Activated T-helper 9 cell treated with anti-CD3 and anti-CD28 coated beads, Interleukin-2, amount 50 U/mL, for 16 hours (primary cell): ENCODE measurements at regions not wholly inside any gene's neighbourhood (a gene's known extent, or its start where the extent isn't known, plus 50 kb on each side); places are given as distances from the start of the nearest gene placed in this dataset.
"Not testable (repeated sequence)": the region's sequence is repeated elsewhere in the genome, so short reads cannot be mapped to it uniquely, and the experiment has no call there.

Experiments
- DNase-seq: peaks from one replicate; pipeline ENCODE4 v3.0.0-alpha.2; 2020; ENCODE audit warnings: low read depth

DNA sequence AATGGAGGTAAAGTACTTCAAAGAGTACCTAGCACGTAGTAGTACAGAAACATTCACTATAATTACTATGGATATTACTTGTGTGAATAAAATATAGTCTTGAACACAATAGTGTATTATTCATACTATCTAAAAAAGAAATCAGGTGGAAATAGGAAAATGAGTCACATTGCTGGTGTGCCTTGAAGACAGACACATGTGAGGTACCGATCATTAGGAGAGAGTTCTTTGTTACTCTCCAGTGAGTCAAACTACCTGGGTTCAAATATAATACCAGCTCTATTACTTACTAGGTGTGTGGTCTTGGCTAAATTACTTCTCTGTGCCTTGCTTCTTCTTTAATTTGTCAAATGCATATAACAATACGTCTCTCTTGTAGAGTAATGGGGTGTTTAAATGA lies 50.8 kb upstream of the BEND6 start:
- no peak for DNase-seq

DNA sequence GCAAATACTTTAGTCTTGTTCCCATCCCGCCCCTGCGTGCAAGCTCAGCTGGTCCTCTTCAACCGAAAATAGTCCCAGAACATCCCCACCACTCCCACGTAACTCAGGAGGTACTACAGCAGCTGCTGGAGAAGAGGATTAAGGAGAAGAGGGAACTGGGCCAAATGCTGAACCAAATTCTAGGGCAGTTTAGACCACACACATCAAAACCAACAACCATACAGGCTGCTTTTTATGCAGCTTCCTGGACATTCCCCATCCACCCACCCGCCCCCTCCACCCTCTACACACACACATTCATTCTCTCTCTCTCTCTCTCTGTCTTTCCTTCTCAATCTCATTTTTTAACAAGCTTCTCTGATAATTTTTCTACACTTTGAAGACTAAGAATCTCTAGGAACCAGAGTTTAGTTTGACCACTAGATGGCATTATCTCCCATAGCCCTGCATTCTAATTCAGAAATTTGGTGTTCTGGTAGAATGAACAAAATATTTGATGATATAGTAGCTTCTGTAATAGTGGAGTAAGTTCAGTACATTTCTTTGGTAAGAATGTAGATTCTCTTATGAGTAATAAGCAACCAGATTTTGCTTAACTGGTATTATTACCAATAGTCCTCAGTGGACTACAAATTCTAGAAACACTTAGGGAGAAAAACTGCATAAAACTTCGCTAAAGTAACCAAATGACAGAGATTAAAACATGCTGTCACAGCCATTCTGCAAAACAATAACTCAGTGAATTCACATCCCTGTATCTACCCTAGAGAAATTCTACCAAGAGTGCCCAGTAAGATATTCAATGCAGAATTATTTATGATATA lies 52.1 kb upstream of the BEND6 start:
- no peak for DNase-seq

DNA sequence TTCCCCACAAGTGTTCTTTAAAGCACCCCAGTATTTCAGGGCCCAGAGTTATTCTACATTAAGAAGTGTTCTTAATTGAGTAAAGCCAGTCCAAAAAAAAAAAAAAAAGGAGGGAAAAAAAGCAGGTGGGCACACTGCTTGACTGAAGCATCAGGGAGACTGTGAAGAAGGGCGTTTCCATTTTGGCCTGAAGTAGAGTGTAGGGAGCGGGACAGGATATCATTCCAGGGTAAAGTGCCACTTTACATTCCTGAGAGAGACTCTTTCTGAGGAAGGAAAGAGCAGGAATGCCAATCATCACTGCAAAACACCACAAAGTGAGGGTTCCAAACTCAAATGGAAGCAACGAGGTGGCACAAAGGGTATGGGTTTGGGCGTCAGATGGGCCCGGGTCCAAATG lies 54.1 kb upstream of the BEND6 start:
- no peak for DNase-seq

DNA sequence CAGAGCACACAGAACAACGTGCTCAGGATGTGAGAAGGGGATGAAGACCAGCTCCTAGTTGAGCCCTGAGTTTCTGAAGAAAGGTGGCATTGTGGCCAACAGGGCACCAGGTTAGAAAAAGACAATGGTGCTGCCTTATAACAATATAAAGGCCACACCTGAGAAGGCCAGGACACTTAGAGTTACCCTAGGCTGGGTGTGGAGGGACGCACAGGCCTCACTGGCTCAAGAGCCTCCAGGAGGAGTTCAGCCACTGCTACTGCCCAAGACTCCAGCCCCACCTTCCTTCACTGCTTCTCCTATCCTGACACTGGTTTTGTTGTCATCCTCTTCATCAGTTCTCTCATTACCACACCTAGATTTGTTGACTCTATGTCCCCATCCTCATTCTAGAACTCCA lies 55.2 kb upstream of the BEND6 start:
- no peak for DNase-seq

DNA sequence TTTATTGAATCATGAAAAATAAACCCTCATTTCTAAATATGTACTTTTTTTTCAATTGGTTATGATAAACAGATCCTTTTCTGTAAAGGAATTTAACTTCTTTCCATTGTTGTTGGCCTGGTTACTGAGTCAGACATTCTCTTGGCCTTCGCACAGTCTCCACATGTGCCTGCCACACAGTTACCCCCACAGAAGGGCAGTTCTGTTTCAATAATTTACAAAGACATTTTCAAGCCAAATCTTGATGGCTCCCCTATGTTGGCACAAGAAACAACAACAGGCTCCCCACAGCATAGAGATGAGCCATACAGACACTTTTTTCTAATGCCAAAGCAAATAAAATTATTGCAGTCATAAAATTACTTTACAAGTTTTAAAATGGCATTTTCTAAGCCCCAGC lies 55.6 kb upstream of the BEND6 start:
- no peak for DNase-seq

DNA sequence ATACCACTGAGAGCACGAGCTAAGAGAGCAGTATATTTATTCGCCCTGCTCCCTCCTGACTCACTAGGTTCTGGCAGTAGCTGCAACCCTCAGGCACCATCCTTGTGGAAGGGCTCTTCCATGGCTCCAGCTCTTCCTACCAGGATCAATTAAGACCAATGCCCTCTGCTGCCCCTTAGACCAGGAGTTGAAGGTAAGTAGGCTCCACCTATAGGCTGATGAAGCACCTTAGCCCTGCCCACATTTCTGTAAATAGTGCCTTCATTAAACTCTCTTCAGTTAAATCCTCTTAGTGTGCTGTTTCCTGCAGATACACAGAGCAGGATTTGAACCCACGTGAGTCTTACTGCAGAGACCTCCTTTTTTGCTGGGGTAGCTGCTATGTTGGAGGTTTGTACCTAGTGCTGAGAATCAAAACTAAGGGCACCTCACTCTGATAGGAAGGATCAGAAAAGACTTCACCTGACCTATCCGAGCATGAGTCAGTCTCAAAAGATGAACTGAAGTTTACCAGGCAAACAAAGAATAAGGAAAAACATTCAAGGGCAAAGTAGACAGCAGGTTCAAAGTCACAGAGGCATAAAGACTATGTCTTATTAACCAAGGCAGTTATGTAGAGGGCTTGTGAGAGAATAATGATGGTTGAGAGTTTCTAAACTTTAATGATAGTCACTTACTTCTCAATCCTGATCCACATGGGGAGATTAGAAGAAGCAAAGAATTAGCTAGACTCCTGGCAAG lies 56.9 kb upstream of the BEND6 start:
- no peak for DNase-seq

DNA sequence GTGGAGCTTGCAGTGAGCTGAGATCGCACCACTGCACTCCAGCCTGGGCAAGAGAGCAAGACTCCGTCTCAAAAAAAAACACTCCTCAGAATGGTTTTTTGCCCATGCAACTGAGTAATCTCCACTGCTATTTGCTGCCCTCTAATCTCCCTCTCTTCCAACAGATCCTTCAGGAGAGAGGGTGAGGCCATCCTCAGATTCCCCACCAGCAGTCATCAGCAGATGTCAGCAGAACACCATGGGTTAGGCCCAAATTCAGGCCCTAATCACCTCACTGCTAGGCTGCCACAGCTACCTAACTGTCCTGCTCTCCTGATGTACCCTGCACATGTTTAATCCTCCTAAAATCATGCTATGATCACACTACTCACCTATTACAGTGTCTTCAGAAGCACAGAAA lies 63.2 kb upstream of the BEND6 start:
- DNase-seq, result no peak

DNA sequence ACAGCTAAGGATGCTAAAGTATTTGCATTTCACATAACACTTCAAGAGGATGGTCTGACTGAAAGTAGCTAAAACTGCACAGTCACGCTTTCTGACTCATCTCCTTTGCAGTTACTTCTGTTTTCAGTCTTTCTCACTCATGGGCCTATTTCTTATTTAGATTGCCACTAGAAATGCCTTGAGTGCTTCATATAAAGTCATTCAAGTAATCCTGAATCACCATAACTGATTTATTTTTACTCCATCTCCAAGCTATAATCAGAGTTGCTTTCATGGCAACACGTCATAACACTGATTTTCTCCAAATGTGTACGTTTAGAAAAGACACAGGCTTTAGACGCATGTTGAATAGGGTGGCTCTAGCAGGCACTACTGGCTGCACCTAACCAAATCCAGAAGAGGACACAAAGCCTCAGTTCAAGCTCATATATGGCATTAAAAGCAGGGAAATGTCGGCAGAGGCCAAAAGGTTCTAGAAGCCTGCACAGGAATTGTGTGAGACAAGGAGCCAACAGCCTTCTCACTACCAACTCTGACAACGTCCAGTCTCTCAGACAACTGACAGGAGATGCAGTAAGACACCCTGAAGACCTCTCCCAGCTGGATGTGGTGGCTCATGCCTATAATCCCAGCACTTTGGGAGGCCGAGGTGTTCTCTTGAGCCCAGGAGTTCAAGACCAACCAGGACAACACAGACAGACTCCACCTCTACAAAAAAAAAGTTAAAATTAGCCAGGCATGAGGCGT lies 64.1 kb upstream of the BEND6 start:
- DNase-seq, result no peak

DNA sequence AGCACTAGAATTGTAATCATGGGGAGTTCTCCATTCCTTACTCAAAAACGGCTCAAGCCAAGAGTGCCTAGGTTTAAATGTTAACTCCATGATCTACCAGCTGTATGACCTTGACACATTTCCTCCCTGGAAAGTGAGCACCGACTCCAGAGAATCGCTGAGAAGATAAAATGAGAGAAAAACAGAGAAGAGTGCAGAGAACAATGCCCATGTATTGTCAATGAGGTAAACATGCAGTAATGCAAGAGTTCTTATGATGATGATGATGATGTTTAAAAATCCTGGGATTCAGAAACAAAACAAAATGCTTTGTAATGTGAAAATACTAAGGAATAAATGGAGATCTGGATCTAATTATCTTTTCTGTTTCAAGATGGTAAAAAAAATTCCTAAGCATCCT lies 64.8 kb upstream of the BEND6 start:
- DNase-seq, result no peak

DNA sequence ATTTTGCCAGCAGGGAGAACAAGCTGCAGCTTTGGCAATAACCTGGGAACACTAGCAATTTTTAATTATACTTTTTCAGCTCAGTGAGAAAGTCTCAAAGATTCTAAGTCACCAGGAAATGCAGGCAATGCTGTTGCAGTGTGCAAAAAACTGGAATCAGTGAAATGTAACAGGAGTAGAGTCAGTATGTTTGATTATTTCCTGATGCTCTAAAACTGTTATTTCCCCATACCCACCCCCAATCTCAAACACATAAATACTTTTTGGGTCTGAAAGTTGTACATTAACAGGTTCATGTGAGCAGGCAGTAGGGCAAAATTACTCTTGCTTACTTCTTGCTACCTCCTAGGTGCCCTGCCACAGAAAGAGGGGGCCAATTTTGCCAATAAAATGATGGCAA lies 65.4 kb upstream of the BEND6 start:
- no peak for DNase-seq

DNA sequence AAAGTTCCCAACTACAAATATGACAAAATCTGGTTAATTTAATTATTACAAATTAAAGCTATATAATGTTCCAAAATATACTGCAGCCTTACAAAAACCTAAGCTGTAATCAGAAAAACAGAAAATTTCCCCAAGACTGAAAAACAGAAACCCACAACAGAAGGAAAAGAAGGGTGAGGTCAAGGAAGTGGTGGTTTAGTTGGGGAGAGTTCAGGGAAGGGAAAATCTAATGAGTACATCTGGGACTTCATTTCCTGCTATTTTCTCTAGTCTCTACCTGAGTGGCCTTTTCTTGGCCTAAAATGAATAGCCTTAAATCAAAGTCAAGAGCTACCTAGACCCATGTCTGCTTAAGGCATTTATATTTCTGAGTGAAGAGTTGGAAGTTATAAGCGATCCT lies 66.2 kb upstream of the BEND6 start:
- DNase-seq, result no peak

DNA sequence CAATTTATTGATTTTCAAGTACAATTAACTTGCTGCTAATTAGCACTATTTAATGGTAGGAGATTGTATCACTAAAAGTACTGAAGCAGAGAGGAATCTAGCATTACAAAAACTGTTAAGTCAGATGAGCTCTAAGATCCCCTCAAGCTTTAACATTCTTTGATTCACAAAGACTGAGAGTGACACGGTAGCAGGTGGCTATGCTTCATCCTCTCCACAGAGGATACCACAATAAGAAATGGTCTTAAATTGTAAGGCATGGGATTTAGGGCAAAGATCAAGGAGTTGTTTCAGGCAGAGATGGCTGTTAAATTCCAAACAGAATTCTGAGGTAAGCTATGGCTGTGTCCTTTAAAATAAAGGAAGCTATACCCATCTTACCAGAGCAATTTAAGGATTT lies 67.8 kb upstream of the BEND6 start:
- DNase-seq, result no peak

DNA sequence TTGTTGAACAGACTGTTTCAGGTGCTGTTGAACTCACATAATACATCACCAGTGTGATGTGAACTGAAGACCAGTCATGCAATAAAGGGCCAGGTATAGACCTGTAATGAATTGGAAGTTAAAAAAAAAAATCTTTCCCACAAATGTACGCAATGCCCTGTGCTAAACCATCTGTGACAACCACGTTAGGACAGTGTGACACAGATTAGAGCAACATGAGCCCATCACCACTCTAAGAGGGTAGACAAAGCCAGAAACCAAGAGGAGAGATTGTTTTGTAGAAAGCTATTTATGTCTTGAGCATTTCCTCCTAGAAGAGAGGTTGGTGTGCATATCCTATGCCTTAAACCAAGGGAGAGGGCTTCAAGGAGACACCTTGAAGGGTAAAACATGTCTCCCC lies 77.0 kb upstream of the BEND6 start:
- DNase-seq, result no peak

DNA sequence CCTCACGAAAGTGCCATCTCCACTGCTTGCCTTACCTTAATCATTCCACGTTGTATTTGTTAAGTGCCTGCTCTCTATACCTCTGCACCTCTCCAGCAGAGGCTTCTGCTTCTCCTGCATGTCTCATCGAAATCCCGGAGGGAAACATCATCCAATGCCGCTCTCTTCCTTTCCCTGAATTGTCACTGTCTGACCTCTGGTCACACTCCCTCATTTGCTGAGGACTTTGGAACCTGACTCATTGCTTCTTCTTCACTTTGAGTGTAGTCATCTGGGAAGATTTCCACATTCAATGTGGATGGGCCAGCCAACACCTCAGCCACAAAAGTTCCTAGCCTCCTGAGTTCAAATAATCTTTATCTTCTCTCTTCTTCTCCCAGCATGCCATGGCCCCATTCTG lies 78.9 kb upstream of the BEND6 start:
- DNase-seq, result no peak

DNA sequence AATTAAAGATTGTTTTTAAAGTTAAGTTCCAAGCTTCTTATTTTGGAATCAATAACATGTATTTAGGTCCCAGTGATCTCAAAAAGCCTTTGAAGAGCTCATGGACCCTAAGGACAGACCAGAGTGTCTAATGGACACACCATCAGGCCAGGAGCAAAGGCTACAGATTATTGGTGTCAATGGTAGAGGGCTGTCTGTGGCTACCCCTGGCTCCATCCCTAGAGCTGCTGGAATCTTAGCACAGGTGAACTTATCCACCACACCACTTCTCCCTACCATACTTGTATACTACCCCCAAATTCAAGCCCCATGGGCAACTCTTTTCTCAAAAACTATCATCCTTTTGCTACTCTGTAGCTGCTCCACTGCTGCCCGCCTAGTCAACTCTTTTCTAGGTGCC lies 79.4 kb upstream of the BEND6 start:
- no peak for DNase-seq

DNA sequence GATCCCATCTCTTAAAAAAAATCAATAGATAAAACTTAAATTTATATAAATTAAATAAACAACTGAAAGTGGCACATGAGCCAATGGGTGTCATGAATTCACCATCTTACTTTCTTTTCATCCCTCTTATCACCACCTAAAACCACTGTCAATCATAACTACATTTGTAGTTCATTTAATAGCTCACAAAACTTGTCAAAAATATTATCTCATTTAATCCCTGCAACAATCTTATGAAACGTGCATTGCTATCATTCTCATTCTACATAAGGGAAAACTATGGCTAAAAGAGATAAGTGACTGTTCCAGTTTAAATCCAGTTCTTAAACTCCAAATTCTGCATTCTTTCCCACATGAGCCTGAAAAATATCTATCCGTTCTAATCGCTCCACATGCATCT lies 80.6 kb upstream of the BEND6 start:
- DNase-seq, result no peak

DNA sequence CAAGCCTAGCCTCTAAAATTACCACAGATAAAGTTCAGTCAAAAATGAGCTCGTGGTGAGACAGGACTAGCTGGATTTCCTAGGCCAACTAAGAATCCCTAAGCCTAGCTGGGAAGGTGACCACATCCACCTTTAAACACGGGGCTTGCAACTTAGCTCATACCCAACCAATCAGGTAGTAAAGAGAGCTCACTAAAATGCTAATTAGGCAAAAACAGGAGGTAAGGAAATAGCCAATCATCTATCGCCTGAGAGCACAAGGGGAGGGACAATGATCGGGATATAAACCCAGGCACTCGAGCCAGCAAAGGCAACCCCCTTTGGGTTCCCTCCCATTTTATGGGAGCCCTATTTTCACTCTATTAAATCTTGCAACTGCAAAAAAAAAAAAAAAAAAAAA lies 84.9 kb upstream of the BEND6 start:
- not testable (repeated sequence) for DNase-seq

DNA sequence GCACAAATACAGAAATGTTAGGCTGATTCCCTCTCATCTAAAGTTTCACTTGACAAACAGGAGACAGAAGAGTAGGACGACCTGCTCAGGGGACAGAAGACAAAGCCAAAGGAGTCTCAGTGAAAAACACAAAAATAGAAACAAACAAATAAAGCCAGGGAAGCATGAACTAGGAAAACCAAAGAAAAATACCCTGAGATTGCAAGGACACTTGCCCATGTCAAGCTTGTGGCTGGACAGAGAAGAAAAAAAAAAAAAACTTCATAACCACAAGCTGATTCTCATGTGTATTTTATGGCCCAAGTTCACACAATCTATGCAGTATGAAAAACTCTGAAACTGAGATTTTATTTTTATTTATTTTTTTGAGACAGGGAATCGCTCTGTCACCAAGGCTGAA lies 85.6 kb upstream of the BEND6 start:
- DNase-seq, result no peak

DNA sequence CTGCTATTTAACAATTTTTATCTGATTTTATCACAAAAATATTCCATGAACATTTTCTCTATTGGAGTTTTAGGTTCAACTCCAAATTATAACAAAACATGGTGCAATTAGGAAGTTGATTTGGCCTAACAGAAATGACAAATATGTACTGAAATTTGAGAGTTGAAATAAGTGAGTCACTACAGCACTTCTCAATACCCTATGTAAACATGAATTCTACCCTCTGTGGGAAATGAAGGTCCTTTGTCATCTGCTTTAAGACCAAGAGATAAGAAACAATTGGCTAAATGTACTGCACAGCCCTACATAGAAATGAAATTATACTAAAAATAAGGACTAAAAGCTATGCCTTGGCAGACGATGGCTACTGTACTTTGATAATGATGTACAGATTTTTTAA lies 86.2 kb upstream of the BEND6 start:
- no peak for DNase-seq

DNA sequence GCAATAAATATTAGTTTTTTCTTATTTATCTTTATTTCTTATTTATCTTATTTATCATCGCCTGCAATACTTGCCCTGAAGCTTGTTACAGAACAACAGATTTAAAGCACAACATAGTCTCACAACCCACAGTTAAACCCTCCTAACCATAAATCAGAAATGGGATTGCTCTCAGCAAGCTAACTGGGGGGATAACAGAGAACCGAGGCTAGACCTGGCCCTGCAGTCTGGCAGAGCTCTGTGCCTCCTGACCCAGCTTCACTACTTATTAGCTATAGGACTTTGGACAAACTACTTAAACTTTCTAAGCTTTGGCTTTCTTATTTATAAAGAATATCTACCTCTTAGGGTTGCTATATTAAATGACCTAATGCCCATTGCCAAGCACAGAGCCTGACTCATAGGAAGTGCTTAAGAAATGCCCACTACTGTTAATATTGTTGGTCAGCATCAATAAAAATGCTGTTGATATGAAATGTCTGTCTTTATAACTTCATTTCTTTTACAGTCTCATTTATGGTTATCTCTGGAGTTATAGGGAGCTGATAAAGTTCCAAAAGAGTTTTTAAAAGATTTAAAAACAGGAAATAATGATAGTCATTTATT lies 87.9 kb upstream of the BEND6 start:
- DNase-seq, result no peak

DNA sequence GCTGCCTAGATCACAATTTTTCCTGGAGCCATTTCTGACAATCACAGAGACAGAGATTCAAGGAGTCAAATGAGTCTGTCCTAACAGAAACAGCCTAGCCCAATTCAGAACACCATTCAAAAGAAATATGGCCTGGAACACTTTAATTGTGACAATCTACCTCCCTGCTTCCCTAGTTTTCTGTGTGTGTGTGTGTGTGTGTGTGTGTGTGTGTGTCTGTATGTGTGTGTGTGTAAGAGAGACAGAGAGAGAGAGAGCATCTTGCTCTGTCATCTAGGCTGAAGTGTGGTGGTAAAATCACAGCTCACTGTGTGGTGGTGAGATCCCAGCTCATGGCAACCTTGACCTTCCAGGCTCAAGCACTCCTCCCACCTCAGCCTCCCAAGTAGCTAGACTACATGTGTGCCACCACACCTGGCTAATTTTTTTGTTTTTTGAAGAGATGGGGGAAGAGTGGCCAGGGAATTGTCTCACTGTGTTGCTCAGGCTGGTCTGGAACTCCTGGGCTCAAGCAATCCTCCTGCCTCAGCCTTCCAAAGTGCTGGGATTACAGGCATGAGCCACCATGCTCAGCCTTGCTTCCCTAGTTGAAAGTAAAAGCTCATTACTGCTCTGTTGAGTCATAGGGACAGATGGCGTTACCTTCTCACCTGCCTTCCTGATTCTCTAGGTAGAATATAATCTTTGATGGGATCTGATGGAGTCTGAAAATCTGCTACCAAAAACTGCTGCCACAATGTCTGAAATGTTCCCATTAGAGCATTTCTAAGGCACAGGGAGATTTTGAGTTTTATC lies 89.6 kb upstream of the BEND6 start:
- DNase-seq, result no peak

DNA sequence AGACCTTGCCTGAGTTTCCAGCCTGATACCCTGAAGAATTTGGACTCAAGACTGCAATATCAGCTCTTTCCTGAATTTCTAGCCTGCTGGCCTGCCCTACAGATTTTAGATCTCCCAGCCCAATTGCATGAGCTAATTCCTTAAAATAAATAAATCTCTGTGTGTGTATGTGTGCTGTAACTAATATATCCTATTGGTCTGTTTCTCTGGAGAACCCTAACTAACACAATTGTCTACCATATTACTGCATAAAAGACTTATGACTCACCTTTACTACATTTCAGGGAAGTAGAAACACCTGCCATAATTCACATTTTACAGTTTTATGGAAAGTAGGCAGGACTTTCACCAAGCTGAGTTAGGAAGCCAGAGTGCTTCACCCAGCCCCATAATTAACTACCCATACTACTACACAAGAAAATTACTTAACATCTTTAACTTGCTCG lies 90.7 kb upstream of the BEND6 start:
- no peak for DNase-seq
